HS-27A (cell line): ENCODE measurements at regions not wholly inside any gene's neighbourhood (a gene's known extent, or its start where the extent isn't known, plus 50 kb on each side); places are given as distances from the start of the nearest gene placed in this dataset.
"Not testable (repeated sequence)": the region's sequence is repeated elsewhere in the genome, so short reads cannot be mapped to it uniquely, and the experiment has no call there.

Experiments
- DNase-seq: peaks from one replicate; pipeline ENCODE4 v3.0.0-alpha.2; 2012; ENCODE audit warnings: low read depth, missing footprints

DNA sequence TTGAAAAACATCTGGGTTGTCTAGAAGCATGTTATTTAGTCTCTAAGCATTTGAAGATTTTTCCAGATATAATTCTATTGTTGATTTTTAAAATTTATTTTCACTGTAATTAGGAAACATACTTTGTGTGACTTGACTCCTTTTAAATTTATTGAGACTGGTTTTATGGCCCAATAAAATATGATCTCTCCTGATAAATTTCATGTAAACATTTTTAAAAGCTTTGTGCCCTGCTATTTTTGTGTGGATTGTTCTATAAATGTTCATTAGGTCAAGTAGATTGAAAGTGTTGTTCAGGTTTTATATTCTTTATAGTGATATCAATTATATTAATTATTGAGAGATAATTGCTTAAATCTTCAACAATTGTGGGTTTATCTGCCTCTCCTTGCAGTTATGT is 105.4 kb downstream of the RFX6 start:
- no peak for DNase-seq

DNA sequence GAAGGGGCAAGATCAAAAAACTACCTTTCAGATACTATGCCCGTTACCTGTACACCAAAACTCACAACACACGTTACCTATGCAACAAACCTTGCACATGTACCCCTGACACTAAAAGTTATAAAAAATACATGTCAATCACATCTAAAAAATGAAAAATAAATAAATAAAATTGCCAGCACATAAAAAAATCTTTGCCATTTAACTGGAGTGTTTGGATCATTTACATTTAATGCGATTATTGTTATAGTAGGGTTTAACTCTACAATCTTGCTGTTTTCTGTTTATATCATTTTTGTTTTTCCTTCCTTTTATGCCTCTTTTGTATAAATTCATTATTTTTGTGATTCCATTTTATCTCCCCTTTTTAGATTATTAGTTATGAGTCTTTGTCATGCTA is 106.3 kb downstream of the RFX6 start:
- DNase-seq: no peak

DNA sequence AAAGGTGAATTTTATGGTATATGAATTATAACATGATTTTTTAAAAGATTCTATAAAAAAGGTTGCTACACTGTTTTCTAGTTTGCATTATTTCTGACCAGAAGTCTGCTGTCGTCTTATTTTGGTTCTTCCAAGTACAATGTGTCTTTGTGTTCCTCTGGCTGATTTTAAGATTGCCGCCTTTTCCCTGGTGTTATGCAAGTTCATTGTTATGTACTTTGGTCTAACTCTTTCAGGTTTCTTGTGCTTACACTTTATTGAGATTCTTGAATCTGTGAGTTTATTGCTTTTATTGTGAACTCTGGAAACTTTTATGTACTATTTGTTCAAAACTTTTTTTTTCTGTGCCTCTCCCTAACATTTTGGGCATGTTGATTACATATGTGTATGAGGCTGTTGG is 109.8 kb downstream of the RFX6 start:
- DNase-seq: no peak

DNA sequence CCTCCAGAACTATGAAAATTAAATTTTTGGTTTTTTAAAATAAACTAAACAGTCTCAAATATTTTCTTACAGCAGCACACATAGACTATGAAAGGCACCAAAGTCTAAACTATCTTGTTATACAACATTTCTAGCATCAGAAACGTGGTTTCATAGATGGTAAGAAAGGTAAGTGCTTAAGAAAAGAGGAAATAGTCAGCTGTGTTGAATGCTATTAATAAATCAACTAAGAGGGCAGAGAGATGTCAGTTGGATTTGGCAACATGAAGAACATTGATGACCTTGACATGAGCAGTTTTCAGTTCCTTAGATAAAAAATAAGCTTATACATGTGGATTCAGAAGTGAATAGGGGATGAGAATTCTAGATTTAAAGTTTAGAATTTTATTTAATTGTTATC is 113.6 kb downstream of the RFX6 start:
- DNase-seq: no peak

DNA sequence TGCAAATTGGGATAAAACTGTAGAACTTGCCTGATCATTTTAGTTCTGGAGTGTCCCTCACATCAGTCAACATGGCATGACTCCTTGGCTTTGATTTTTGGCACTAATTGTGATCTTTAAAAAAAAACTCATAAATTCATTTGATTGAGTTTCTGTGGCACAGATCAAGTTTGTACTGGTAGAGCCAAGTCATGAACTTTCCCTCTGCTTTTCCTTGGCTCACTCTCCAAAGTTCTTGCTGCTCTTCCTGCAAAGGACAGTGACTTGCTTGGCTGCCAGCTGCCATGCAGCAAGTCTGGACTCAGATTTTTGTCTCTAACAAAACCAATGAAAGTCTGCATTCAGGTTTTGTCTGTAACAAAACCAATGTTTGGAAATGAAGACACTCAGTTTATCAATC is 115.5 kb downstream of the RFX6 start:
- DNase-seq: no peak

DNA sequence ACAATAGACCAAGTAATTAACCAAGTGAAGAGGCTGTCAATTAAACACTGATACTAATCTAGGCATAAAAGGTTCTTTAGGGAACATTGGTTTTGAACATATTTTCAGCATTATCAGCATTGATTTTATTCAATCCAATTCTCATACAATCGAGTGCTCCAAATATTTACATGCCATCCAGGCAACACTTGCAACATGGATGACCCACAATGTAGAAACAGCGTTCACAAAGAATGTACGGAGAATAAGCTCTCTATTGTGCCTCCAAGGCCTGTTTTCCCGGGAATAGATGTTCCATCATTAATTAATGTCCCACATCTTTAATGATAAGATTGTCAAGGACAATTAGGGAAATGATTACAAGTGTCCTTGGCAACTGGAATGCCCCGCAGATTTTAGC is 117.4 kb downstream of the RFX6 start:
- no peak for DNase-seq

DNA sequence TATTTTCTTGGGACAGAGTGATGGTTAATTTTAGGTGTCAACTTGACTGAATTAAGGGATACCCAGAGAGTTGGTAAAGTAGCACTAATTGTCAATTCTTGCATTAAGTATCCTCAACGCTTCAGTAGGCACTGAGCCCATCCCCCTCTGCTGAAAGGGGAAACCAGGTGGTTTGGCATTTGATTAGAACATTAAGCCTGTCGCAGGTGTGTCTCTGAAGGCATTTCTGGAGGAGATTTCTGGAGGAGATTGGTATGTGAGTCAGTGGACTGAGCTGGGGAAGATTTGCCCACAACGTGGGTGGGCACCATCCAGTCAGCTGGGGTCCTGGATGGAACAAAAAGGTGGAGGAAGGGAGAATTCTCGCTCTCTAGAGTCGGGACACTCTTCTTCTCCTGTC is 119.8 kb downstream of the RFX6 start:
- DNase-seq: no peak

DNA sequence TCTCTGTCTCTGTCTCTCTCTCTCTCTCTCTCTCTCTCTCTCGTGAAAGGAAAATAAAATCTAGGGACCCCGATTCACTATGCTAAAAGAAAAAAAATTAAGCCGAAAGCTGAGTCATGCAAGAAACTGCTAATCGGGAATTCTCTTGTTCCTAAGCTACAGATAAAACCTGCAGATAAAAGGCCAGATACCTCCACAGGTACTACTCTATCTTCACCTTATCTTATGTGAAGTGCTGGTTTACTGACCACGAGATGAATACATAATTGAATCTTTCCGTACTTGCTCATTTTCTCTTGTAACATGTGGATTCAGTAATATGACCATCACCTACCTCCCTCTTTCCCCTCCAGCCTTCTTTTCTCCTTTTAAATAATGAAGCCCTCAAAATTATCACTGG is 120.5 kb downstream of the RFX6 start:
- no peak for DNase-seq

DNA sequence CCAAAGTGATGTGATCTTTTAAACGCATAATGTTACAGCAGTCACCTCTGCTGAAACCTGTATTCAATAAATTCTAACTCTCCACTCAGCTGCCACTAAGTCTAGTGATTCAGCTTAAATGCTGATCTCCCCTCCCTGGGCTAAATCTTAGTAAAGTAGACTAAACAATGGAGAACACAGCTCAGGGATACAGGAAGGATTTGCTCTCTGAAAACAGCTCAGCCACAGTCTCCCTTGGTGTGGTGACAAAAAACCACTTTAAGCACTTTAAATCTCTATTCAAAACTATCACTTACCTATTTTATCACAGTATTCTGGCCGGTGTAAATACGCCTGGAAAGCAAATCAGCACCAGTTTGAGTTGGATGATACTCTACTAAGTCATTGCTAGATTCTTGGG is 130.6 kb downstream of the RFX6 start:
- no peak for DNase-seq

DNA sequence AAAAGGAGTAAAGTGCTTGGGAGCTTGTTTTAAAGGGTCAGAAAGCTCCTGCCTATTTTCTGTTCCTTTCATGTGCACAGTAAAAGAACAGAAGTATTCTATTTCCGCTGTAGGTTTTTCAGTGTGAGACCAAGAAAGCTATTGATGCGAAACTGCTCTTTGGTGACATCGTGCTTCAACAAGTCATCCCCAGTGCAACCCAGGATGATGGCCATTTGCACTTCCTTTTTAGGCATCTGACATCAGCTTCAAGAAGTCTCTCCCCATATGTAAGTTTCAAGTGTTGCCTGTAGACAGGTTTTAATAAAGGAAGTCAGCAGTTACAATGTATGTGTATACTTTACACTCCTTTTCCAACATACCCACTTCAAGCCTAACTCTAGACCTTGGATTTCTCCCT is 131.6 kb downstream of the RFX6 start:
- no peak for DNase-seq

DNA sequence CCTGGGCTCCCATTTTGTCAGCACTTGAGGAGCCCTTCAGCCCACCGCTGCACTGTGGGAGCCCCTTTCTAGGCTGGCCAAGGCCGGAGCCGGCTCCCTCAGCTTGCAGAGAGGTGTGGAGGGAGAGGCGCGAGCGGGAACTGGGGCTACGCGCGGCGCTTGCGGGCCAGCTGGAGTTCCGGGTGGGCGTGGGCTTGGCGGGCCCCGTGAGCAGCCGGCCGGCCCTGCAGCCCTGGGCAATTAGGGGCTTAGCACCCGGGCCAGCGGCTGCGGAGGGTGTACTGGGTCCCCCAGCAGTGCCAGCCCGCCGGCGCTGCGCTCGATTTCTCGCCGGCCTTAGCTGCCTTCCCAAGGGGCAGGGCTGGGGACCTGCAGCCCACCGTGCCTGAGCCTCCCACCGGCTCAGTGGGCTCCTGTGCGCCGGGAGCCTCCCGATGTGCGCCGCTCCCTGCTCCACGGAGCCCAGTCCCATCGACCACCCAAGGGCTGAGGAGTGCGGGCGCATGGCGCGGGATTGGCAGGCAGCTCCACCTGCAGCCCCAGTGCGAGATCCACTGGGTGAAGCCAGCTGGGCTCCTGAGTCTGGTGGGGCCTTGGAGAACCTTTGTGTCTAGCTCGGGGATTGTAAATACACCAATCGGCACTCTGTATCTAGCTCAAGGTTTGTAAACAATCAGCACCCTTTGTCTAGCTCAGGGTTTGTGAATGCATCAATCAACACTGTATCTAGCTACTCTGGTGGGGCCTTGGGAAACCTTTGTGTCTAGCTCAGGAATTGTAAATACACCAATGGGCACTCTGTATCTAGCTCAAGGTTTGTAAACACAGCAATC is 137.8 kb downstream of the RFX6 start:
- not testable (repeated sequence) for DNase-seq

DNA sequence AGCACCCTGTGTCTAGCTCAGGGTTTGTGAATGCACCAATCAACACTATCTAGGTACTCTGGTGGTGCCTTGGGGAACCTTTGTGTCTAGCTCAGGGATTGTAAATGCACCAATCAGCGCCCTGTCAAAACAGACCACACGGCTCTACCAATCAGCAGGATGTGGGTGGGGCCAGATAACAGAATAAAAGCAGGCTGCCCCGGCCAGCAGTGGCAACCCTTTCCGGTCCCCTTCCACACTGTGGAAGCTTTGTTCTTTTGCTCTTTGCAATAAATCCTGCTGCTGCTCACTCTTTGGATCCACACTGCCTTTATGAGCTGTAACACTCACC is 138.4 kb downstream of the RFX6 start:
- not testable (repeated sequence) for DNase-seq

DNA sequence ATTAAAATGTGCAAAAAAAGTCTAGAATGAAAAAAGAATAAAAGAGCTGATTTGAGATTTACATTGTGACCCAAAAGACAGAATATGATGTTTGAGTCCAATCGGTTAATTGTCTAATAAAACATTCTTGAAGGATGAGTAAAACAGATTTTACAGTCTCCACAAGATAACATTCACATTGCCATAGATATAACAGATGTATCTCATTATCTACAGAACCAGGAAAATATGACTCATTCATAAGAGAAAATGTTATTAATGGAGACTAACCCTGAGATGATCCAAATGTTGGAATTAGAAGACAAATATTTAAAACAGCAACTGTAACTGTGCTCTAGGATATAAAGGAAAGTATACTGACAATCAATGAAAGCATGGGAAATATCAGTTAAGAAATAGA is 141.7 kb downstream of the RFX6 start:
- no peak for DNase-seq

DNA sequence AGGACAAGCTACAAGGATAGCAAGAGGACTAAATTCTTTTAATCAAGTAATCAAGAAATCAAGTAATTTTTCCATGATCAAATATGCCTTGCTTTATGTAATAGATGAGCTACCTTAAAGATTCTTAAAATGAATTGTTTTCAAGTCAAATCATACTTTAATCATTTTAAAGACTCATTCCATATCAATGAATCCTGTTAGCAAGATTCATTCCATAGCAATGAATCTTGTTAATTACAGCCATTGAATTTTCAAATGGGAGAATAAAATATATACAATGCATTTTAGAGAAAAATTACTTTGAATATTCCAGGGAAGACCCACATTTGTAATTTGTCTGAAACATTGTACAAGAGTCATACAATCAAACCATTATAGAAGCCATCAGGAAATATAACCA is 145.7 kb downstream of the RFX6 start:
- no peak for DNase-seq

DNA sequence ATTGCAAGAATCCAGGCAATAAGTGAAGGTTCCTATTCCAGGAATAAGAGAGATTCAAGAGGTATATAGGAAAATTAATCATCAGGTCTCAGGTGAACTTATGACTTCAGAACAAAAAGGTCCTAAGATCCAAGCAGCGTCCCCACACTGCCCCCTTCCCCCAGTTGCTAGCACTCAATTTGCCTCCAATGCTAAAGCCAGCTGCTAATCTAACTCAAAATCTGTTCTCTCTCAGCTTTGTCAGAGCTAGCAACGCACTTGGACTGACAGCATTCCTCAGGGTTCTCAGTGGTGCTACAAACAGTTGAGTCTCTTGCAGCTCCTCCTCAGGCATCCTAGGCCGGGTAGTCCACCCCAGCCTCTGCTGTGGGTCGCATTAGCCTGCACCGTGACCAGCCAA is 148.3 kb downstream of the RFX6 start:
- no peak for DNase-seq

DNA sequence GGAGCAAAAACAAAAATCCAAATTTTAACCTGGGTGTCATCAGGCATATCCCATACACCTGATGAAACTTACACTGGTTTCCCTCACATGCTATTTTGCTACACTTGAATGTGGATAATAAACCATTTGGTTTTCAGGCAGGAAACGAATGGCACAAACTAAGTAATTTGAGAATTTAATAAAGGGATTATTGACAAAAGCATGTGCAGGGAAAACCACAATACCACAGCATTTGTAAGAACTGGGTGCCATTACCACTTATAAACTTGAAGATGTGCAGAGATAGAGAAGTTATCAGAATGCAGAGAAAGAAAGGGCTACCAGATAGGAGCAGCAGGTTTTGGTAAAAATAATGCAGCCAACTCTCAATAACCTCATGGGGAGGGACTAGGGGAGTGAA is 151.2 kb downstream of the RFX6 start:
- no peak for DNase-seq

DNA sequence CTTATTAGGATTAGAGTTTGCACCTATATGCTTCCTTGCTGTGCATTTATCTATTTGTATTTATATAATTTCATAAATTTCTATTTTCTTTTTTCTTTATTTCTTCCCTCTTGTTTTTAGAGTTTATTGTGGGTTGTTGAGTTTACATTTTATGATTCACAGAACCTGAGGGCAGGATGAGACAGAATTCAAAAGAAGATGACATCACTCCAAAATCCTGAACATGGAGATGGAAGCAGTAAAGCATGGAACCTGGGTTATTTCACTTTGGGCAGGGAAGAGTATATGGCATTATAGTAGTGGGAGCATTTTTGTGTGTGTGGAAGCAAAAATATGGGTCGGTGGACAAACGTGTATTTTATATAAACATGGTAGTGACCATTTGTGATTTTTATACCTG is 157.5 kb downstream of the RFX6 start:
- no peak for DNase-seq

DNA sequence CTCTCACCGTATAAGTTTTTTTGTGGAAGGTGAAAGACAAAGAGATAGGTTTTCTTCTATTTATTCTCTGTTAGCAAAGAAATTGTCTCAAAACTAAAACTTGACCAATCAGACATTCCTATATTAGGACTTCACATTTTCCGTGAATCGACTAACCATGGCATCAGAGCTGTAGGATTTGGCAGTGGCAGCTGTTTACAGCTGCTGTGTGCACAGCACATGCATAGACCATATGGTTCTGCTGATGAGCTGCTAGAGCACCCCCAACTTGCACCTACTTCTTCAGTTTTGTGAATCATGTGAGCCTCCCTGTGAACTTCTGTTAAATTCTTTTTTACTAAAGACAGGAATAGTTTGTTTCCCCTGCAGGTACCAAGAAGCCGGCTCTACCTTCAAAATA is 157.9 kb downstream of the RFX6 start:
- no peak for DNase-seq

DNA sequence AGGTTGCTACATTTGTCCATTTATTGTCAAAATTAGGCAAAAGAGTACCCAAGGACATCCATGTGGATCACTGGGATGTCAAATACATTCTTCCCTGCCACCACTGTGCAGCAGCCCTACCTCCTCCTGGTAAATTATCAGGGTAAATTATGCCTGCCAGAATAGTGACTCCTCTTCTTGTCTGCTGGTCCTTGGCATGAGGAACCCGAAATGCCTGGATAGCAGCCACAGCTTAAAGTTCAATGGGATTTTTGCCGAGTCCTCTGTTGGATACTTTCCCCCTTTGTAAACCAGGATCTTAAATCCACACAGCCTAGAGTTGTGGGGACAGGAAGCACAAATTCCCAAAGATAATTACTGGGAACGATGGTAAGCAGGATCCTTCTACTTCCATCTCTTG is 173.3 kb downstream of the RFX6 start:
- DNase-seq: no peak

DNA sequence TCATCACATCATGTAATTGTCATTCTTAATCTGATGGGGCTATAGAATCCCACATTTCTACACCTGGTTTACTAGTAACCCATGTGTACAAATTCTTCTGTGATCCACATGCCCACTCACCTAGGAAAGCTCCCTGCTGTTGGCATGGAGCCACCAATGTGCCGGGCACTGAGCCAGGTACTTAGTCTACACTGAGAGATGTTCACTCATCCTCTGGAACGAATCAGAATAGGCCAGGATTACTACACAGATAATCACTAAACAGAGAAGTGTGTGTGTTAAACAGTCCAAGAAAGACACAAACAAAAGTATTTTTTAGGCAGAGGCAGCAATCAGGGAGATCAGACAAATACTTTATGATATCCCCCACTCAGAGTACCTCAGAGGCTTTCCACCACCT is 193.2 kb upstream of the VGLL2 start:
- DNase-seq: no peak

DNA sequence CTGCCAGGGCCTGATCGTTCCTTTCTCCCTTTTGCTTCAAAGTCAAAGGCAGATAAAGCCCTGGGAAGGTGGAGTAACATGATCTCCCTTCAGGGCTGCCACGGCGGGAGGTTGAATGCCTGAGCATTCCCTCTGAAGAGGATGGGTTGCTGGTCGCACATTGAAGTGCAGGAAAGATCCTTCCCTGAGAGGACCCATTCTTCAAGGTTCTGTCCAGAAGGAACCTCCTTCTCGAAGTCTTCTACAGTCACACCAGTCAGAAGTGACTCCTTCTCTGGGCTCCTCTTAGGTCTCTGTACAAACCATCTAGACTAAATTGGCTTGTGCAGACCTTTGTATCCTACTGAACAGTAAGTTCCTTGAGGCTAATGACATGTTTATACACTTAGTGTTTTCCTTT is 192.6 kb upstream of the VGLL2 start:
- no peak for DNase-seq

DNA sequence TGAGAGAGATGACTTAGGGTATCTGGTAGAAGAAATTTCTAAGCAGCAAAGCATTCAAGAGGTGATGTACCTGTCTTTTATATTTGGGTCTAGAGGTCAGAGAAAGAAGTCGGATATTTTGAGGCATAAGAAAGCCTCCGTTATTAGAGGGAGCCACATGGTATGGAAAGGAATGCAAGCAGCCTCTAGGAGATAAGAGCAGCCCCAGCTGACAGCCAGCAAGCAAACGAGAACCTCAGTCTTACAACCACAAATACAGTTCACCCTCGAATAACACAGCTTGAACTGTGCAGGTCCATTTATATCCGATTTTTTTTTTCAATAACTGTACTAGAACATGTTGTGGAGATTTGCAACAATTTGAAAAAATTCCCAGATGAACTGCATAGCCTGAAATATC is 190.7 kb upstream of the VGLL2 start:
- no peak for DNase-seq

DNA sequence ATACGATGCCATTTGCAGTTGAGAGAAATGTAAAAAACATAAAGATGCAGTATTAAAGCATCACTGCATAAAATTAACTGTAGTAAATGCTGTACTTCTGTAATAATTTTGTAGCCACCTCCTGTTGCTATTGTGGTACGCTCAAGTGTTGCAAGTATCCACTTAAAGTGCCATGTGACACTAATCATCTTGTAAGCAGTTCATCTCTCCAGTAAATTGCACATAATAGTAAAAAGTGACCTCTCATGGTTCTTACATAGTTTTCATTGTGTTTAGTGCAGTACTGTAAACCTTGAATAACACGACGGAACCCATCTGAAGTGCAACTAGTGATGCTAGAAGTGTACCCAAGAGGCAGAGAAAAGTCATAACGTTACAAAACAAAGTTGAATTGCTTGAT is 190.1 kb upstream of the VGLL2 start:
- no peak for DNase-seq

DNA sequence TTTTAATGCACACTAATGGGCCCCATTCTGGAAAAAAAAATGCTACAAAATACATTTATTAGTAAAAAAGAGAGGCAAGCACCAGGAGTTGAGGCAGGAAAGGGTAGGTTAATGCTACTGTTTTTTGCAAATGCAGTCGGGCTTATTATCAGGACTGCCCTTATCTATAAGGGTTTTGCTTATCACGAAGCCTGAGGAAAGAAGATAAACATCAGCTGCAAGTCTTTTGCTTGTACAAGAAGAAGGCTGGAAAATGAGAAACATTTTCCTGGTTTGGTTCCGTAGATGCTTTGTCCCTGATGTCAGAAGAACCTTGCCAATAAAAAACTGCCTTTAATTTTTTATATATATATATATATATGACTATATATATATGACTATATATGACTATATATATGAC is 189.3 kb upstream of the VGLL2 start:
- no peak for DNase-seq

DNA sequence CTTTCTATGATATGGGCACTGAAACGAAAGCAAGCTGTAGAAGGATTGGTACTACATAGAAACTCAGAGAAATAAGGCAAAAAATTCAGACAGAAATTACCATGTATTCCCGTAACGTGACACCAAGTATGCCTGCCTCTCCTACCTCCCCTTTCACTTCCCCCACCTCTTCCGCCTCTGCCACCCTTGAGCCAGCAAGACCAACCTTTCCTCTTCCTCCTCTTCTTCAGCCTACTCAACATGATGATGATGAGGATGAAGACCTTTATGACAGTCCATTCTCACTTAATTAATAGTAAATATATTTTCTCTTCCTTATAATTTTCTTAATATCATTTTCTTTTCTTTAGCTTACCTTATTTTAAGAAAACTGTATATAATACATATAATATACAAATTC is 188.1 kb upstream of the VGLL2 start:
- no peak for DNase-seq
